AG04449 (cell line): ENCODE measurements at regions not wholly inside any gene's neighbourhood (a gene's known extent, or its start where the extent isn't known, plus 50 kb on each side); places are given as distances from the start of the nearest gene placed in this dataset.

Experiments
- CTCF ChIA-PET: fragments of 350-600 bp; formaldehyde crosslinking; extraction: SDS; loops from one replicate; lab custom pipeline; 2021; ENCODE audit warnings: antibody characterized with exemption; lab: Yijun Ruan, JAX
- POLR2A ChIA-PET: fragments of 400-600, 350-600 bp; formaldehyde crosslinking; extraction: SDS; loops from one replicate; lab custom pipeline; 2020; ENCODE audit warnings: antibody characterized with exemption, inconsistent platforms; lab: Yijun Ruan, JAX
- DNase-seq: peaks from one replicate; pipeline ENCODE4 v3.0.0-alpha.2; 2010; ENCODE audit warnings: low read depth, low spot score
- H3K4me3 ChIP-seq: 2 replicates; pipeline ENCODE4 v1.5.1; 2011; ENCODE audit warnings: low read depth, mild to moderate bottlenecking, control low read depth, low read length
- TF ChIP-seq, protein P1 (sequence below): IDR thresholded peaks from one replicate; pipeline ENCODE4 v1.5.1; 2011; ENCODE audit warnings: mild to moderate bottlenecking, moderate library complexity, low read length, control low read depth, inconsistent platforms; ENCODE audit not compliant: insufficient read depth; ENCODE audit errors: missing control alignments

DNA sequence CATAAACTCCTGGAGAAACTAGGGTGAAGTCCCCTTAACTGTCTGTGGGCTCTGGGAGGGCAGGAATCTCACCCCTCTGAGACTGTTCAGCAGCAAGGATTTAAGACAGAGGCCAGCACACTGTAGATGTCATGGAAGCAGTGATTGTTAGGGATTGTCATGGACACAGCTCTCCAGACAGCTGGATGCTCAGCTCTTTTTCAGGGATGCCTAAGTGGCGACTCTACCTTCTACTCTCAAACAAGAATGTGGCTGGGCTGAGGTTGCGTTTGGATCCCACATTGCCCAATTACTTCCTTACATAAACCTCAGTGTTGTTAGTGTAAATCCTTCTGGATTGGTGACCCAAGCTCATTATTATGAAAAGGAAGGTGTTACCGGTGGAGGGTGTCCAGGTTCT is 291.9 kb upstream of the VCX3A start:
- CTCF ChIA-PET, result no interaction called here
- no peak overlapping the region for H3K4me3 ChIP-seq
- POLR2A ChIA-PET, result no interaction called here
- no peak for DNase-seq
- TF ChIP-seq, protein P1, sequence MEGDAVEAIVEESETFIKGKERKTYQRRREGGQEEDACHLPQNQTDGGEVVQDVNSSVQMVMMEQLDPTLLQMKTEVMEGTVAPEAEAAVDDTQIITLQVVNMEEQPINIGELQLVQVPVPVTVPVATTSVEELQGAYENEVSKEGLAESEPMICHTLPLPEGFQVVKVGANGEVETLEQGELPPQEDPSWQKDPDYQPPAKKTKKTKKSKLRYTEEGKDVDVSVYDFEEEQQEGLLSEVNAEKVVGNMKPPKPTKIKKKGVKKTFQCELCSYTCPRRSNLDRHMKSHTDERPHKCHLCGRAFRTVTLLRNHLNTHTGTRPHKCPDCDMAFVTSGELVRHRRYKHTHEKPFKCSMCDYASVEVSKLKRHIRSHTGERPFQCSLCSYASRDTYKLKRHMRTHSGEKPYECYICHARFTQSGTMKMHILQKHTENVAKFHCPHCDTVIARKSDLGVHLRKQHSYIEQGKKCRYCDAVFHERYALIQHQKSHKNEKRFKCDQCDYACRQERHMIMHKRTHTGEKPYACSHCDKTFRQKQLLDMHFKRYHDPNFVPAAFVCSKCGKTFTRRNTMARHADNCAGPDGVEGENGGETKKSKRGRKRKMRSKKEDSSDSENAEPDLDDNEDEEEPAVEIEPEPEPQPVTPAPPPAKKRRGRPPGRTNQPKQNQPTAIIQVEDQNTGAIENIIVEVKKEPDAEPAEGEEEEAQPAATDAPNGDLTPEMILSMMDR, result no peak

DNA sequence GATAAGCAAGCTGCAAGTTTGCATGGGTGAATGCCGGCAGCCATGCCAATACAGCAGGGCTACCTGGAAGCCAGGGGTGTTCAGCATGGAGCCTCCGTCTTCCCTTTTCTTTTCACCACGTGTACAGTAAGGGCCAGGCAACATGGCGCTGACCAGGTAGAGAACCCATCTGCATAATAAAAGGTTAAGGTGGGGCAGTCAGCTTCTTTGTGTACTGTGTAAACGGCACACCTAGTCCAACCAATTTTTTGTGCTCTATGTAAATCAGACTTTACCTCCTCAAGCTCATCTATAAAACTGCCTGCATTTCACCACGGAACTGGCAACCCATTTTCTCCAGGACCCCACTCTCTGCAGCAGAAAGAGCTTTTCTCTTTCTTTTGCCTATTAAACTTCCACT is 286.8 kb upstream of the VCX3A start:
- POLR2A ChIA-PET, result no interaction called here
- TF ChIP-seq, protein P1, result no peak
- CTCF ChIA-PET, result no interaction called here
- no peak overlapping the region for H3K4me3 ChIP-seq
- DNase-seq, result no peak

DNA sequence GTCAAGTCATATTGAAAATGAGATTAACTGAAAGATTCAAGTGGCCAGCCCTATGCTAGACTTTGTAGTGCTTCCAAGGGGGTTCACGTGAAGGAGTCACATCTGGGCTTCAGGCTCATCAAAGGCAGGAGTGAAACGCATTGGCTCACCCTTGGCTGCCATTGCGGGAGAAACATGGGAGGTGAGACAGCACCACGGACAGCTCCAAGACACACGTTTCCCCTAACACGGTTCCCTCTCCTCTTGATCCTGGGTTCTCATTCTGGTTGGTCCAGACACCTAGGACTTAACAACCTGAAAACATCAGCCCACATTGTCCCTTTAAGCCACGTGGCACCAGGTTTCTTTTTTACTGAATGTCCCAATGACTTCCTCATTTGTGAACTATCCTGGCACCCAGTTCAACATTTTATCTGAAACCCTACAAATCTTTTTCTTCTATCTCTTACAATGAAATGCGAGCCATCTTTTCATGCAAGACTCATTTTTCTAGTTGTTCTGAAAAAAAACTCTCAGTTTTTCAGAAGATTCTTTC is 279.0 kb upstream of the VCX3A start:
- CTCF ChIA-PET, result no interaction called here
- DNase-seq, result no peak

DNA sequence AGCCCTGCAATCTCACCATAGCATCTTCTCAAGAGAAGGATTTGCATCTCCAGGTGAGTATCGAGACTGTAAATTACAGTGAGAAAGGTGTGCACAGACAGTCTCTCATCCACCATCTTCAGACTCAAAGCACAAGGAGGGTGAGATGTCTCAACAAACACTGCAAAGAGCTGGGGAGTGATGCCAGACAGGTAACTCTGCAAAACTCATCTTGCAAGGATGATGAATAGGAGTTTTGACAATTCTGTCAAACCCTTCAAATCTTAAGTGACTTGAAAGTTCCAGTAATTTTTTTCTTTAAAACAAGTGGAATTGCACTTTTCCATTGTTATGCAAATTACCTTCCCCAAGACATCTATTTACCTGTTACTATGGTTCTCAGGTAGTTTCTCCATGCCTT is 277.2 kb upstream of the VCX3A start:
- DNase-seq, result no peak
- POLR2A ChIA-PET, result no interaction called here
- CTCF ChIA-PET, result no interaction called here
- TF ChIP-seq, protein P1, result no peak
- H3K4me3 ChIP-seq, result no peak overlapping the region

More for the DNA sequence above, 279.0 kb upstream of the VCX3A start:
- POLR2A ChIA-PET, result no interaction called here
- TF ChIP-seq, protein P1, result no peak
- no peak overlapping the region for H3K4me3 ChIP-seq

DNA sequence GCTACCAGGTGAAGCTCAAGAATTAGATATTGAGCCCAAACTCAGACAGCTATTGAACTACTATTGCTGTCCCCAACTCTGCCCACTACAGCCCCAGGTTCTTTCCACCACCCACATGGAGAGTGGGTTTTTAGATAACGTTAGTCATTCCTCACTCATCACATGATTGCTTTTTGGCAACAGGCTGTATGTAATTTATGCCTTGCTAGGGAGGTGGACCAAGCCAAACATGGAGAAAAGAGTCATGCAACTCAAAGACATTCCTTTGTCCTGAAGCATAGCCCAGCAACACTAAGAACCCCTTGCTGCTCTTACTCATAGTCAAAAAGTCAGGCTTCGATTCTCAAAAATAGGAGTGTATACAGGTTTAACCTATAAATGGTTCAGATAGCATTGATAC is 275.9 kb upstream of the VCX3A start:
- CTCF ChIA-PET, result no interaction called here
- POLR2A ChIA-PET, result no interaction called here
- TF ChIP-seq, protein P1, result no peak

DNA sequence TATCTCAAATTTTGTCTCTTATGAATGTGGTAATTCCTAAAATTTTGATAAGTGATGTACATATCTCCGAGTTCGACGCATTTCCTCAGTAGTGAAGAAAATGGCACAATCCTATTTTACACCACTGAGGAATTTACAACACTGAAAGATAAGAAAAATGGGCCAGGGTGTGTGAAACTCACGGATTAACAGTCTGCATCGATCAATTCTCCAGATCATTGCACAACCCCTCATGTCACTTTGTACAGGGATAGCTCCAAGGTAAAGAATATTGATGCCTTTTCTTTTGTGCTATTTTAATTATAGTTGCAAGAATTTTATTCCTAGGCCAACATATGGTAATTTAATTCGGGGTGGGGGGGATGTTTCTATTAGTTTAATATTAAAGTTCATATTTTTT is 268.7 kb upstream of the VCX3A start:
- ChIA-PET CTCF (no interaction called here), POLR2A (no interaction called here)
- no peak for DNase-seq
- TF ChIP-seq, protein P1, result no peak
- H3K4me3 ChIP-seq, result no peak overlapping the region

More for the DNA sequence above, 275.9 kb upstream of the VCX3A start:
- DNase-seq, result no peak
- H3K4me3 ChIP-seq, result no peak overlapping the region
